ENCODE measurements at regions not wholly inside any gene's neighbourhood (a gene's known extent, or its start where the extent isn't known, plus 50 kb on each side); places are given as distances from the start of the nearest gene placed in this dataset.

- TF ChIP-seq, protein P1, sequence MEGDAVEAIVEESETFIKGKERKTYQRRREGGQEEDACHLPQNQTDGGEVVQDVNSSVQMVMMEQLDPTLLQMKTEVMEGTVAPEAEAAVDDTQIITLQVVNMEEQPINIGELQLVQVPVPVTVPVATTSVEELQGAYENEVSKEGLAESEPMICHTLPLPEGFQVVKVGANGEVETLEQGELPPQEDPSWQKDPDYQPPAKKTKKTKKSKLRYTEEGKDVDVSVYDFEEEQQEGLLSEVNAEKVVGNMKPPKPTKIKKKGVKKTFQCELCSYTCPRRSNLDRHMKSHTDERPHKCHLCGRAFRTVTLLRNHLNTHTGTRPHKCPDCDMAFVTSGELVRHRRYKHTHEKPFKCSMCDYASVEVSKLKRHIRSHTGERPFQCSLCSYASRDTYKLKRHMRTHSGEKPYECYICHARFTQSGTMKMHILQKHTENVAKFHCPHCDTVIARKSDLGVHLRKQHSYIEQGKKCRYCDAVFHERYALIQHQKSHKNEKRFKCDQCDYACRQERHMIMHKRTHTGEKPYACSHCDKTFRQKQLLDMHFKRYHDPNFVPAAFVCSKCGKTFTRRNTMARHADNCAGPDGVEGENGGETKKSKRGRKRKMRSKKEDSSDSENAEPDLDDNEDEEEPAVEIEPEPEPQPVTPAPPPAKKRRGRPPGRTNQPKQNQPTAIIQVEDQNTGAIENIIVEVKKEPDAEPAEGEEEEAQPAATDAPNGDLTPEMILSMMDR (conservative IDR thresholded peaks at IDR 0.05; ENCODE audit: low read depth, low read length): no peak
- peak; percentile 28 for DNase-seq (ENCODE audit: low read depth)
- H3K4me3 ChIP-seq (ENCODE audit: low read depth, low read length): no peak overlapping the region
Observed at GRCh38 chr13:40389081-40389641, 277.3 kb downstream of the FOXO1 start.

DNA sequence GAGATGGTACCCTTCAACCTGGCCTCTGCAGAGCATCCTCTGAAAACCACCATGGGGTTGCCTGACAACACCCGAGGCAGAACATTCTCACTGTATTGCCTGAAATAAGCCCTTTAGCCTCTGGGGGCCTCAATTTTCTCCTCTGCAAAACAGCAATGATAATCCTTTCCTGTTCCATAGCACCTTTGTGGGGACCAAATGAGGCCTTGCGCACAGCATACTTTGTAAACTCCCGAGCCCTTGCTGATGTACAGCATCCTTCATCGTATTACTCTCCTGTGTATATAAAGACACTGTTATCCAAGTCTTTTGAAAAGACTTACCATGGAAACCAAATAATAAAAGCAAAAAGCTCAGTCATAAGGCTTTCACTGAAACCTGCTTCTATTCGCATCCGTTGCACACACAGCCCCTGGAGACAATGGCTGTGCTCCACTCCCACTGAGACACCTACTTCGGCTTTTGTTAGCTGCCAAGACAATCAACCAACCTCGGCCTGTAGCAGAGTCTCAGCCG, 276.0 kb downstream of the FOXO1 start:
- no peak overlapping the region for H3K4me3 ChIP-seq (ENCODE audit: low read depth, low read length)
- no peak for DNase-seq (ENCODE audit: low read depth)
- TF ChIP-seq, protein P1 (conservative IDR thresholded peaks at IDR 0.05; ENCODE audit: low read depth, low read length): no peak

DNA sequence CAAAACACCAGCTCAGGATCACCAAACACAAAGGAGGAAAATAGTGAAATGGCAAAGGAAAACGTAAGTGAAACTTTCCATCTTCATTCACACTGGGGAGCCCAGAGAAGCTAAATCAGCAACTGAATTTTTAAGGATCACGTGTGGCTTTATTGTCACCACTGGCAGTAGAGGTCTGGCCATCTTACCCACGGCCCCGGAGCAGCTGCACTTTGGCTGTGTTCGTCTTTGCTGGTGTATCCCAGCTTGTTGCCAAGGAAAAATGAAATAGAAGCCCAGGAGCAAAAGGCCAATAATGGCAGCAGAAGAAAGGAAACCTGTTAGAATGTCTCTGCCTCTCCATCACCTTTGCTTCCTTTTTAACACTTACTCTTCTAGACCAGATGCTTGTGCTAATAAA, 274.7 kb downstream of the FOXO1 start:
- H3K4me3 ChIP-seq (ENCODE audit: low read depth, low read length): no peak overlapping the region
- no peak for DNase-seq (ENCODE audit: low read depth)
- TF ChIP-seq, protein P1 (conservative IDR thresholded peaks at IDR 0.05; ENCODE audit: low read depth, low read length): no peak

DNA sequence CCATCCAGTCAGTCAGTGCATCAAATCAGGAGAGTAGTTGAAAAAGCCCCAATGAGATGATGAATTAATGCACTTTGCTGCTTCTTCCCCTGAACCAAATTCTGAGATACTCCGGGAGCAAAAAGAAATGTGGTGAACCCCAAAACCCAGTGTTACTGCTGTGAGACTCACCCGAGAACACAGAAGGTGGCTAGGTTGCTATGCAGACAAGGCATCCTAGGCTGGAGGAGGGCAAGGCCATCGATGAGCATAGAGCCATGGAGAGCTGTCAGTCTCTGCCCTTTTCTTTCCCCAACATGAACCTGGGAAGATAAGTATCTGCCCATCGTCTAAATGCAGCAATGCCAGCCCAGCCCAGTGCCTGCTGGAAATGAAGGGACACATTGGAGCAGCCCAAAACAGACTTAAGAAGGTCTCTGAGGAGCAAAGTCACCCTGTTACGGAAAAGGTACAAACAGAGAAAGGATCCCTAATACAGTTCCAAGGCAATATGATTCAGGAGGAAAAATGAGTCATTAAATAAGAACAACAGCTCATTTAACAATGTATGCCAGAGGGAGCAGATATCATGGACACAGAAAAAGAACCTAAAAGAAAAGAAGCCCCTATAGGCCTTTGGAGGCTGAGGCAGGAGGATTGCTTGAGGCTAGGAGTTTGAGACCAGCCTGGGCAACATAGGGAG, 272.0 kb downstream of the FOXO1 start:
- no peak overlapping the region for H3K4me3 ChIP-seq (ENCODE audit: low read depth, low read length)
- TF ChIP-seq, protein P1 (conservative IDR thresholded peaks at IDR 0.05; ENCODE audit: low read depth, low read length): no peak
- no peak for DNase-seq (ENCODE audit: low read depth)

DNA sequence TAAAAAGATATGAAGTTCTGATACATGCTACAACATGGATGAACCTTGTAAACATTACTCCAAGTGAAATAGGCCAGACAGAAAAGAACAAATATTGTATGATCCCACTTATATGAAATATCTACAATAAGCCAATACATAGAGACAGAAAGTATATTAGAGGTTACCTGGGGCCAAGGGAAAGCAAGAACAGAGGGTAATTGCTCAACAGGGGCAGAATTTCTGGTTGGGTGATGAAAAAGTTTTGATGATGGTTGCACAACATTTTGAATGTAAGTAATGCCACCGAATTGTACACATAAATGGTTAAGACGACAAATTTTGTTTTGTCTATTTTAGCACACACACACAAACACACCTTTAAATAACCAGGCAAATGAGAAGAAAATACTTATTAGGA, 268.4 kb downstream of the FOXO1 start:
- H3K4me3 ChIP-seq (ENCODE audit: low read depth, low read length): no peak overlapping the region
- TF ChIP-seq, protein P1 (conservative IDR thresholded peaks at IDR 0.05; ENCODE audit: low read depth, low read length): no peak
- DNase-seq (ENCODE audit: low read depth): no peak

DNA sequence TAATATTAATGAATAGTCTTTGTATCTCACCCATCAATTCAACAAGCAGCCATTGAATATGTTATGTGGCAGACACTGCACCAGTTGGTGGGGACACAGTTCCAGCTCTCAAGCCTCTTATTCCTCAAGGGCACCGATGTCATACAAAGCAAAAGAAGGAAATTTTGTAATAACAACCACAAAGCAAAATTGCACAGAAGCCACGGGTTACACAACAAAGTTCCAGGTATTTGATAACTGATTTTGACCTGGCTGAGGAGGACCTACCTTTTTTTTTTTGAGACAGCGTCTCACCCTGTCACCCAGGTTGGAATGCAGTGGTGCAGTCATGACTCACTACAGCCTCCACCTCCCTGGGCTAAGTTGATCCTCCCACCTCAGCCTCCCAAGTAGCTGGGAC, 266.7 kb downstream of the FOXO1 start:
- TF ChIP-seq, protein P1 (conservative IDR thresholded peaks at IDR 0.05; ENCODE audit: low read depth, low read length): no peak
- no peak overlapping the region for H3K4me3 ChIP-seq (ENCODE audit: low read depth, low read length)
- no peak for DNase-seq (ENCODE audit: low read depth)

Measured in choroid plexus epithelial cell (primary cell).